ENCODE measurements at regions not wholly inside any gene's neighbourhood (a gene's known extent, or its start where the extent isn't known, plus 50 kb on each side); places are given as distances from the start of the nearest gene placed in this dataset.

DNA sequence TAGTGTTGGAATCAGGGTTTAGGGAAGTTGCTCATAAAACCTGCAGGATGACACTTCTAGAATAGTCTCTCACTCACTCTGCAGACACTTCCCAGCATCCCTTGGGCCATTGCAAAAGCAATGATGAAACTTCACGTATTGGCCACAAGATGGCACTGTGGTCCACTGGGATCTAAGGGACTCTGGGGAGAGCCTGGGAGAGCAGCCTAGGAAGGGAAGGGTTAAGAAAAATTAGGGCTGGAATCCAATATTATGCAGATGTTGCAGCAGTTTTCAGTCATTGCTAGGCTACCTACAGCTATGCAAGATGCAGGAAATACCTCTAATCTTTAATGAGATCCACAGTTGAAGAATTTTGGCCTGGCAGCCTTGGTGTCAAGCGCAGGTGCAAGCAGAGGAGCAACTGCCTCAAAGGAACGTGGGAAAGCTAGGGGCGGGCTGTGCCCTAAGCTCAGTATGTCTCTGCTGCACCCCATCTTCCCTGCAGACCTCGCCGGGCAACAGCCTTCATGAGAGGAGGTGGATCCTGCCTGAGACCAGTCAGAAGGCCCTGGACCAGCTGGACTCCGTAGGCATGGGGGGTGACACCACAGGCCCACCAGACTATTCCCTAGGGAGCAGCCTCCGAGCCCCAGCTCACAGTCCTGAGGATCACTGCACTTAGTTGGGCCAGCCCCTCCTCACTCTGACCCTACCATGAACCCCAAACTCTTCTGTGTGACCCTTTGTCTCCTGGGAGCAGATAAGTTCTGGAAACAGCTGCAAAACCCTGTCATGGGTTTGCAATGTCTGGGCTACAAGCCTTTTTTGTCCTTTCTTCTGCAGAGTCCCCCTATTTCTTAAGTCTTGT lies 127.9 kb upstream of the PRSS58 start:
- TF ChIP-seq, protein P1, sequence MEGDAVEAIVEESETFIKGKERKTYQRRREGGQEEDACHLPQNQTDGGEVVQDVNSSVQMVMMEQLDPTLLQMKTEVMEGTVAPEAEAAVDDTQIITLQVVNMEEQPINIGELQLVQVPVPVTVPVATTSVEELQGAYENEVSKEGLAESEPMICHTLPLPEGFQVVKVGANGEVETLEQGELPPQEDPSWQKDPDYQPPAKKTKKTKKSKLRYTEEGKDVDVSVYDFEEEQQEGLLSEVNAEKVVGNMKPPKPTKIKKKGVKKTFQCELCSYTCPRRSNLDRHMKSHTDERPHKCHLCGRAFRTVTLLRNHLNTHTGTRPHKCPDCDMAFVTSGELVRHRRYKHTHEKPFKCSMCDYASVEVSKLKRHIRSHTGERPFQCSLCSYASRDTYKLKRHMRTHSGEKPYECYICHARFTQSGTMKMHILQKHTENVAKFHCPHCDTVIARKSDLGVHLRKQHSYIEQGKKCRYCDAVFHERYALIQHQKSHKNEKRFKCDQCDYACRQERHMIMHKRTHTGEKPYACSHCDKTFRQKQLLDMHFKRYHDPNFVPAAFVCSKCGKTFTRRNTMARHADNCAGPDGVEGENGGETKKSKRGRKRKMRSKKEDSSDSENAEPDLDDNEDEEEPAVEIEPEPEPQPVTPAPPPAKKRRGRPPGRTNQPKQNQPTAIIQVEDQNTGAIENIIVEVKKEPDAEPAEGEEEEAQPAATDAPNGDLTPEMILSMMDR (IDR thresholded peaks at IDR 0.05 in 8 of 11, conservative IDR thresholded peaks at IDR 0.05 in 3 of 11) = peak in 10 of 11 experiments; percentile 19 to 83 (median 52)
- no peak for TF ChIP-seq POLR2A (IDR thresholded peaks at IDR 0.05)

All from spleen (tissue), 7 donors.